Stomach (tissue), 4 donors: ENCODE measurements at regions not wholly inside any gene's neighbourhood (a gene's known extent, or its start where the extent isn't known, plus 50 kb on each side); places are given as distances from the start of the nearest gene placed in this dataset.

ENCODE experiments used
- CTCF ChIP-seq, 7 experiments: fragments of 450-650 bp in 4 of 7; fragments of 200-600 bp in 3 of 7; sonication (generic) in 3 of 7; IDR thresholded peaks; one replicate each; pipeline ENCODE4 v1.5.1; 2016 to 2019; ENCODE audit warnings: antibody characterized with exemption in 7 of 7, control low read depth in 2 of 7, mild to moderate bottlenecking in 1 of 7
- EP300 ChIP-seq: sonication (generic); formaldehyde crosslinking; IDR thresholded peaks from one replicate; pipeline ENCODE4 v1.6.1; 2017; ENCODE audit warnings: antibody characterized with exemption
- POLR2A ChIP-seq, 4 donors: fragments of 450-650 bp; IDR thresholded peaks; one replicate each; pipeline ENCODE4 v1.6.1; 2016; ENCODE audit warnings: antibody characterized with exemption in 4 of 4, control low read depth in 2 of 4, mild to moderate bottlenecking in 1 of 4, moderate library complexity in 1 of 4
- POLR2AphosphoS5 ChIP-seq, 3 donors: sonication (generic); formaldehyde crosslinking; IDR thresholded peaks; one replicate each; pipeline ENCODE4 v1.6.1; 2016; ENCODE audit warnings: antibody characterized with exemption in 3 of 3

DNA sequence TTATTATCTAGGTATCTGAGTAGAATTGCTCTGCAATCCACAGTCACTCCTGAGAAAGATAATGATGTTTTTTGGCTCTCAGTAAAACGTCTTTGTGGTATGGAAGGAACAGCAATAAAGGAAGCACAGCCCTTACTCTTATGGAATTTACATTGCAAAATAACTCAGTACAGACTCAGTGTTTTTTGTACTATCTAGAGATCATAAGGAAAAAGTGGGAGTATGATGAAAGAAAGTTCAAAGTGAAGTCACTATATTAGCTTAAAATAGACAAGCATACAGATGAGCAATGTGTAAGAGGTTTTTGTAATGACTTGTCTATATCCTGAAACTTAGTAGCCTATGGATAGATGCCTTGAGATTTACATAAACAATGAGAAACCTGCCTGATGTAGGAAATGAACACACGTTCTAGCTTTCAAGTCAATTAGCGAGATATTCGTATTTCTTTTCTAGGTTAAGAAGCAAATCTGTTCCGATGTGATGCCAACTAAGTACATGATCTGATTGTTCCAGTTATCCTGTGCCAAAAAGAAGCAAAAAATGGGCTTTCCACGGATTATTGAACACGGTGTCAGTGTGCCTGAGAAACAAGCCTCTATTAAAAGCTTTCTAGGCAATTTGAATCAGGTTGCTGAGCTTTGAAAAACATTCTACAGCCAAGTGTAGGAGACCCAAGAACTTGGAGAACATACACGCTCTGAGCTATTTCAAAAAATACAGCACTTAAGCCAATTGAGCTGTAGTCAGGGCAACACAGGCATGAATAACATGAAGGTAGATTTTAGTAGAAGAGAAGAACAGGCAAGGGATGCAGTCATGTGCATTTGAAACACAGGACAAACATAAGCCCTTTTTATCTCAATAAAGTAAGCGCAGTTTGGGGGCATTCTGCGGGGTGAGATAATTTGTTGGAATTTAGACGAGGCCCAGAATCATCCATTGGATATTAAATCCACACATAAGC, 86.3 kb upstream of the TAF11L2 start:
- no peak for TF ChIP-seq CTCF (IDR thresholded peaks at IDR 0.05)
- no peak for TF ChIP-seq POLR2AphosphoS5 (IDR thresholded peaks at IDR 0.05)
- TF ChIP-seq POLR2A (IDR thresholded peaks at IDR 0.05) = no peak
- TF ChIP-seq EP300 = no peak
